ENCODE measurements at regions not wholly inside any gene's neighbourhood (a gene's known extent, or its start where the extent isn't known, plus 50 kb on each side); places are given as distances from the start of the nearest gene placed in this dataset.

- Mint-ChIP-seq H3K36me3 (ENCODE audit: low read depth) (no peaks in the 10 kb centered on the region), H3K9me3 (no peaks in the 10 kb centered on the region), H3K4me3 (no peak overlapping the region), H3K4me1 (peaks cover 64% of the 10 kb centered on the region), H3K27ac (no peak overlapping the region), H3K27me3 (peaks cover 16% of the 10 kb centered on the region)
- ChIA-PET POLR2A (interaction anchor here (0.5 to 1.6 kb wide), 4 partner anchors 20 to 845 kb away, joined by 3 to 6 read pairs (median 4); no protein-coding TSS in a partner anchor), CTCF (no interaction called here)
- ATAC-seq (ENCODE audit: low read depth): no peak
- intact Hi-C loops (cut with micrococcal nuclease): loop anchor here (10.0 kb wide), 2 partner anchors 444 to 564 kb away; no protein-coding TSS in a partner anchor
- DNase-seq: no peak
- TF ChIP-seq CTCF (IDR thresholded peaks at IDR 0.05): no peak
Observed at GRCh38 chr17:77889135-77889505, 69.4 kb upstream of the TNRC6C start.

DNA sequence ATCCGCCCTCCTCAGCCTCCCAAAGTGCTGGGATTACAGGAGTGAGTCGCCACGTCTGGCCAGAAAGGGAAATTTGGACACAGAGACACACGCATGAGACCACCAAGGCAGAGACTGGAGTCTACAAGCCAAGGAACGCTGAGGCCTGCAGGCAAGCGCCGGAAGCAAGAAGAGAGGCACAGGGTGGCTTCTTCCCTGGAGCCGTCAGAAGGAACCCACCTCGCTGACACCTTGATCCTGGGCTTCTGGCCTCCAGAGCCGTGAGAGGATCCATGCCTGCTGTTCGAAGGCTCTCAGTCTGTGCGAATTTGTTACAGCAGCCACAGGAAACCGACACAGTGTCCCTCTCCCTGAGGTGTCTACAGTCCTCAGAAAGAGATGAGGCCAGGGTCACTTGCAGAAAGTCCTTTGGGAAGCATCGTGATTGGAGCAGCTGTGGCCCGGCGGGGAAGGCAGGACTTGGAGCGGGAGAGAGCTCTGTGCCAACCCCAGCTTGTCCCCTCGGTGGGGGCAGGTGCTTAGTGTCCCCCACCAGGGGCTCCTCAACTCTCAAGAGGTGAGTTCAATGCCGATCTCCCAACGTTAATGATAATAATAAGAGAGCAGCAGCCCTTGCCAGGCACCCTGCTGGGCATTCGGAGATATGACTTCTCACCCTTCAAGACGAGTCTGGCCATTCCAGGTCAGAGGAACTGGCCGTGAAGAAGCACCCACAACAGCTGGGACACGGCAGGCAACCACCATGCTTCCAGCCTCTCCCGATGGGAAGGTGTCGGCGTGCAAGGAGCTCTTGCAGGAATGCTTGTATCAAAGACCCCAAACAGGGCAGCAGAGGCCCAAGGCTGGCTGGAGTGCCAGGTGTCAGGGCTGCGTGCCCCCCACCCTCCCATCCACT, 68.4 kb upstream of the TNRC6C start:
- POLR2A ChIA-PET: interaction anchor here (0.5 kb wide), 1 partner anchor 844 kb away, joined by 5 read pairs; no protein-coding TSS in a partner anchor
- H3K4me1 Mint-ChIP-seq: peaks cover 60% of the 10 kb centered on the region
- no peak for ATAC-seq (ENCODE audit: low read depth)
- no peak for TF ChIP-seq CTCF (IDR thresholded peaks at IDR 0.05)
- intact Hi-C loops (cut with micrococcal nuclease): loop anchor here (10.0 kb wide), 2 partner anchors 445 to 565 kb away; no protein-coding TSS in a partner anchor
- no peak overlapping the region for H3K27ac Mint-ChIP-seq
- CTCF ChIA-PET: interaction anchor here (0.6 kb wide), 1 partner anchor 121 kb away, joined by 3 read pairs; no protein-coding TSS in a partner anchor
- H3K4me3 Mint-ChIP-seq: no peak overlapping the region
- peaks cover 19% of the 10 kb centered on the region for H3K27me3 Mint-ChIP-seq
- DNase-seq: no peak
- H3K36me3 Mint-ChIP-seq (ENCODE audit: low read depth): no peaks in the 10 kb centered on the region
- no peaks in the 10 kb centered on the region for H3K9me3 Mint-ChIP-seq

DNA sequence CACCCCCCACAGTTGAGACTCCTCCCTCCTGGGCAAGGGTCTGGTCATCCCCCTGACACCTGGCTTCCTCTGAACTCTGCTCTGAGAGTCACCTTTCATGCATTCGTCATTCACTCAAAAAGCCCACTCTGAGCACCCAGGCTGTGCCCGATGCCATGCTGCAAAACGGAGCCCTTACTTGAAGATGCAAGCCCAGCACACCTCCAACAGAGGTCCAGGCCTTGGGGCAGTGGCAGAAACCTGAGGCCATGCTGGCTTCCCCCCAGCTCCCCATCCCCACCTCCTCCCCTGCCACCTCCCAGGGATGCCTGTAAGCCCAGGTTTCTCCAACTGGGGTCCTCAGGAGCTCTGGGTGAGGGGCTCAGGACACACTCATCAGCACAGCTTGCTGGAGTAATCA, 67.7 kb upstream of the TNRC6C start:
- no peak for TF ChIP-seq CTCF (IDR thresholded peaks at IDR 0.05)
- POLR2A ChIA-PET: interaction anchor here (0.6 kb wide), 1 partner anchor 8 kb away, joined by 3 read pairs; no protein-coding TSS in a partner anchor
- DNase-seq: no peak
- H3K4me3 Mint-ChIP-seq: no peak overlapping the region
- no peaks in the 10 kb centered on the region for H3K36me3 Mint-ChIP-seq (ENCODE audit: low read depth)
- CTCF ChIA-PET: no interaction called here
- intact Hi-C loops (cut with micrococcal nuclease): no loop called here
- no peak overlapping the region for H3K27ac Mint-ChIP-seq
- H3K9me3 Mint-ChIP-seq: no peaks in the 10 kb centered on the region
- peaks cover 19% of the 10 kb centered on the region for H3K27me3 Mint-ChIP-seq
- ATAC-seq (ENCODE audit: low read depth): no peak
- H3K4me1 Mint-ChIP-seq: peaks cover 58% of the 10 kb centered on the region

GRCh38 chr17:77891602-77892001, 66.9 kb upstream of the TNRC6C start:
- no peak for DNase-seq
- ATAC-seq (ENCODE audit: low read depth): no peak
- Mint-ChIP-seq H3K27me3 (peaks cover 19% of the 10 kb centered on the region), H3K4me3 (no peak overlapping the region), H3K36me3 (ENCODE audit: low read depth) (no peaks in the 10 kb centered on the region), H3K9me3 (no peaks in the 10 kb centered on the region), H3K27ac (no peak overlapping the region), H3K4me1 (peaks cover 50% of the 10 kb centered on the region)
- POLR2A ChIA-PET: interaction anchor here (1.5 kb wide), 1 partner anchor 67 kb away, joined by 4 read pairs; the partner anchor contains the start of gene TNRC6C
- CTCF ChIA-PET: no interaction called here
- intact Hi-C loops (cut with micrococcal nuclease): no loop called here
- TF ChIP-seq CTCF (IDR thresholded peaks at IDR 0.05): no peak

DNA sequence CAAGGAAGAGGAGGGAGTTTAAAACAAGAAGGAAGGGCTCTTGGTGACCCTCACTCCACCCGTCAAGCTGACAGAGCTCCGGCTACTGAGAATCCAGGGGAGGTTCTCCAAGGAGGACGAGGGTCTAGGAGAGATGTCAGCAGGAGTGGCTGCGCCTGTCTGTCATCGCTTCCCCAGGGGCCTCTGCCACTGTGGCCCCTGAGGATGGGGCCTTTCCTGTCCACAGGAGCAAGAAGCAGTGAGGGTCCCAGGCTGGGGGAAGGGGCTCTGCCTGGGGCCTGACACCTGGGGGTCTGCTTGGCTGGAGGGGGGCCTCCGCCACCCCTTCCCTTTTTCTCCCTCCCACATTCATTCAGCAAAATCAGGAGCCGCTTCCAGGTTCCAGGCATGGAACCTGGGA, 66.5 kb upstream of the TNRC6C start:
- ChIA-PET CTCF (no interaction called here), POLR2A (interaction anchor here (0.9 to 1.5 kb wide), 2 partner anchors 11 to 66 kb away, joined by 4 read pairs; partner anchors contain the start of gene TNRC6C)
- no peak for ATAC-seq (ENCODE audit: low read depth)
- intact Hi-C loops (cut with micrococcal nuclease): no loop called here
- H3K4me3 Mint-ChIP-seq: no peak overlapping the region
- H3K4me1 Mint-ChIP-seq: peaks cover 45% of the 10 kb centered on the region
- no peak for TF ChIP-seq CTCF (IDR thresholded peaks at IDR 0.05)
- no peak overlapping the region for H3K27ac Mint-ChIP-seq
- no peaks in the 10 kb centered on the region for H3K9me3 Mint-ChIP-seq
- H3K27me3 Mint-ChIP-seq: peaks cover 20% of the 10 kb centered on the region
- H3K36me3 Mint-ChIP-seq (ENCODE audit: low read depth): no peaks in the 10 kb centered on the region
- no peak for DNase-seq

Data from activated B cell treated with CpG ODN at 0.5 μM for 24 hours (primary cell).